ENCODE measurements at regions not wholly inside any gene's neighbourhood (a gene's known extent, or its start where the extent isn't known, plus 50 kb on each side); places are given as distances from the start of the nearest gene placed in this dataset.
A peak's percentile ranks its signal among the peaks of the same experiment; 100 is the strongest.

GRCh38 chrX:73944563-73944908, 92.0 kb upstream of the XIST start:
- peaks cover 12 to 31% of the 10 kb centered on the region in 2 experiments for H3K36me3 ChIP-seq (replicated peaks in 1 of 2; ENCODE audit: control insufficient read depth in 1 of 2, insufficient read depth in 2 of 2, low read length in 1 of 2)
- TF ChIP-seq TAF1 (IDR thresholded peaks at IDR 0.05; ENCODE audit: borderline replicate concordance, low read depth, low read length) (no peak), MEF2A (IDR thresholded peaks at IDR 0.05; ENCODE audit: borderline replicate concordance, low read depth) (no peak), YY1 (IDR thresholded peaks at IDR 0.05; ENCODE audit: low read depth) (peak; percentile 79; the same call in 1 of the 2 replicates)
- H3K27me3 ChIP-seq (ENCODE audit: insufficient read depth), result no peaks in the 10 kb centered on the region
- CTCF ChIA-PET, result interaction anchor here (1.0 kb wide), 1 partner anchor 42 kb away, joined by 3 read pairs; no protein-coding TSS in a partner anchor
- peak overlapping the region; percentile 80 for H2AFZ ChIP-seq (ENCODE audit: low read depth)
- no peaks in the 10 kb centered on the region for H3K9me2 ChIP-seq
- no peaks in the 10 kb centered on the region for H3K9me3 ChIP-seq
- WGBS (ENCODE audit: low lambda C conversion rate), result under 1% methylated on average over 8 of the region's 8 CpGs
- POLR2A ChIA-PET, result interaction anchor here (0.6 kb wide), 1 partner anchor 165 kb away, joined by 3 read pairs; no protein-coding TSS in a partner anchor
- peak overlapping the region; percentile 98 for H3K9ac ChIP-seq
- H3K4me1 ChIP-seq (ENCODE audit: control insufficient read depth in 1 of 2, insufficient read depth in 2 of 2, low read depth in 1 of 2, low read length in 1 of 2), result no peaks in the 10 kb centered on the region; a peak in 1 of 4 replicates
- peak overlapping the region; percentile 77 to 92 for H3K4me3 ChIP-seq (ENCODE audit: low read depth in 2 of 2, low read length in 1 of 2)
- peaks cover 5% of the 10 kb centered on the region for H3F3A ChIP-seq (replicated peaks; ENCODE audit: insufficient read depth)
- peak overlapping the region; percentile 84 to 90 for H3K27ac ChIP-seq (ENCODE audit: low read depth in 2 of 2, low read length in 1 of 2)
- no peaks in the 10 kb centered on the region for H4K20me1 ChIP-seq (ENCODE audit: insufficient read depth)
- peaks cover 59% of the 10 kb centered on the region for H3K79me2 ChIP-seq (ENCODE audit: insufficient read depth)
- DNase-seq, result no peak
- H3K4me2 ChIP-seq, result peak overlapping the region; percentile 79

GRCh38 chrX:73943693-73944562, 91.4 kb upstream of the XIST start:
- 7% methylated on average over 34 of the region's 39 CpGs for WGBS (ENCODE audit: low lambda C conversion rate)
- H3F3A ChIP-seq (replicated peaks; ENCODE audit: insufficient read depth), result peaks cover 5% of the 10 kb centered on the region
- peak overlapping the region; percentile 84 to 90 for H3K27ac ChIP-seq (ENCODE audit: low read depth in 2 of 2, low read length in 1 of 2)
- peak; percentile 92 for DNase-seq
- no peaks in the 10 kb centered on the region for H3K9me3 ChIP-seq
- ChIA-PET CTCF (interaction anchor here (1.0 to 1.1 kb wide), 2 partner anchors 15 to 43 kb away, joined by 3 read pairs; no protein-coding TSS in a partner anchor), POLR2A (interaction anchor here (0.6 kb wide), 1 partner anchor 166 kb away, joined by 3 read pairs; no protein-coding TSS in a partner anchor)
- H3K9ac ChIP-seq, result peak overlapping the region; percentile 98
- peaks cover 53% of the 10 kb centered on the region for H3K79me2 ChIP-seq (ENCODE audit: insufficient read depth)
- H3K4me2 ChIP-seq, result peak overlapping the region; percentile 79
- H3K4me3 ChIP-seq (ENCODE audit: low read depth in 2 of 2, low read length in 1 of 2), result peak overlapping the region; percentile 77 to 92
- peaks cover 9 to 25% of the 10 kb centered on the region in 2 experiments for H3K36me3 ChIP-seq (replicated peaks in 1 of 2; ENCODE audit: control insufficient read depth in 1 of 2, insufficient read depth in 2 of 2, low read length in 1 of 2)
- H2AFZ ChIP-seq (ENCODE audit: low read depth), result peak overlapping the region; percentile 99
- H3K9me2 ChIP-seq, result no peaks in the 10 kb centered on the region
- H4K20me1 ChIP-seq (ENCODE audit: insufficient read depth), result no peaks in the 10 kb centered on the region
- H3K27me3 ChIP-seq (ENCODE audit: insufficient read depth), result no peaks in the 10 kb centered on the region
- no peaks in the 10 kb centered on the region; a peak in 1 of 4 replicates for H3K4me1 ChIP-seq (ENCODE audit: control insufficient read depth in 1 of 2, insufficient read depth in 2 of 2, low read depth in 1 of 2, low read length in 1 of 2)
- TF ChIP-seq EP300 (IDR thresholded peaks at IDR 0.05; ENCODE audit: borderline replicate concordance in 1 of 2, low read depth in 1 of 2, low read length in 1 of 2), result peak; percentile 12 to 64; a peak in 1 of 4 replicates
- no peak for TF ChIP-seq NRF1 (IDR thresholded peaks at IDR 0.05; ENCODE audit: low read depth, low read length)
- TF ChIP-seq TEAD4 (IDR thresholded peaks at IDR 0.05; ENCODE audit: borderline replicate concordance, insufficient read depth), result 0 out of 2 replicates have a peak, but pooled peaks have one; percentile 52
- TF ChIP-seq SIN3A (IDR thresholded peaks at IDR 0.05; ENCODE audit: borderline replicate concordance, low read depth, low read length), result peak; percentile 83; the same call in 1 of the 2 replicates
- no peak for TF ChIP-seq MEF2A (IDR thresholded peaks at IDR 0.05; ENCODE audit: borderline replicate concordance, low read depth)
- 0 out of 2 replicates have a peak, but pooled peaks have one; percentile 24 for TF ChIP-seq FOXM1 (IDR thresholded peaks at IDR 0.05; ENCODE audit: low read depth)
- peak; percentile 96 for TF ChIP-seq TAF1 (IDR thresholded peaks at IDR 0.05; ENCODE audit: borderline replicate concordance, low read depth, low read length)
- peak; percentile 93 for TF ChIP-seq MAX (IDR thresholded peaks at IDR 0.05; ENCODE audit: low read depth)
- TF ChIP-seq GATA2 (CRISPR knock-in tag; IDR thresholded peaks at IDR 0.05), result peak; percentile 33
- no peak for TF ChIP-seq EZH2phosphoT487 (IDR thresholded peaks at IDR 0.05; ENCODE audit: borderline replicate concordance, low read depth)
- peak; percentile 51; the same call in 1 of the 2 replicates for TF ChIP-seq TCF12 (IDR thresholded peaks at IDR 0.05)
- no peak; the same call in 1 of the 2 replicates for TF ChIP-seq IRF3 (IDR thresholded peaks at IDR 0.05; ENCODE audit: low read depth, low read length)
- peak; percentile 43 for TF ChIP-seq PBX3 (IDR thresholded peaks at IDR 0.05)
- TF ChIP-seq RCOR1 (IDR thresholded peaks at IDR 0.05; ENCODE audit: low read length), result peak; percentile 76
- no peak for TF ChIP-seq NFIC (IDR thresholded peaks at IDR 0.05; ENCODE audit: borderline replicate concordance)
- no peak for TF ChIP-seq JUND (IDR thresholded peaks at IDR 0.05)
- peak; percentile 69; the same call in 1 of the 2 replicates for TF ChIP-seq RFX5 (IDR thresholded peaks at IDR 0.05; ENCODE audit: low read length)
- peak; percentile 90 for TF ChIP-seq GABPA (IDR thresholded peaks at IDR 0.05; ENCODE audit: low read depth)
- TF ChIP-seq RAD21 (IDR thresholded peaks at IDR 0.05; ENCODE audit: low read length), result no peak
- TF ChIP-seq SMC3 (IDR thresholded peaks at IDR 0.05; ENCODE audit: low read depth, low read length), result 0 out of 2 replicates have a peak, but pooled peaks have one; percentile 26
- no peak for TF ChIP-seq FOSL2 (IDR thresholded peaks at IDR 0.05; ENCODE audit: borderline replicate concordance, low read depth)
- TF ChIP-seq YY1 (IDR thresholded peaks at IDR 0.05; ENCODE audit: low read depth), result peak; percentile 96

All from SK-N-SH (cell line).